Endothelial cell of umbilical vein (primary cell): ENCODE measurements at regions not wholly inside any gene's neighbourhood (a gene's known extent, or its start where the extent isn't known, plus 50 kb on each side); places are given as distances from the start of the nearest gene placed in this dataset.

Experiments
- BruUV-seq: library from RNA; stranded (reverse); fragments of 400-500 nt; replicated peaks from 2 replicates; lab custom pipeline; 2021; lab: Mats Ljungman, UMichigan
- CTCF ChIA-PET: fragments of 300-600, 350-600 bp; sonication (Branson Sonifier 250); formaldehyde crosslinking; loops from one replicate; lab custom pipeline; 2021; ENCODE audit warnings: antibody characterized with exemption, inconsistent platforms; lab: Charles Lee
- POLR2A ChIA-PET: fragments of 300-600, 350-600 bp; sonication (Branson Sonifier 250); formaldehyde crosslinking; loops from one replicate; lab custom pipeline; 2021; ENCODE audit warnings: antibody characterized with exemption, inconsistent platforms; lab: Charles Lee
- DNase-seq: peaks from one replicate; pipeline ENCODE4 v3.0.0-alpha.2; 2011; ENCODE audit warnings: low read depth, low spot score
- FAIRE-seq: peaks from 2 replicates; lab custom pipeline; 2011; peaks lifted over from hg19 to GRCh38; lab: Jason Lieb, UNC
- H2AFZ ChIP-seq: 2 replicates; pipeline ENCODE4 v1.6.0; 2012; ENCODE audit warnings: low read depth, low read length, control low read depth, inconsistent platforms
- H3K27ac ChIP-seq: 2 replicates; pipeline ENCODE4 v1.5.1; 2011; ENCODE audit warnings: low read depth, mild to moderate bottlenecking, control low read depth, low read length, moderate library complexity; ENCODE audit not compliant: insufficient read depth
- H3K27me3 ChIP-seq, 2 experiments: 2 replicates each; pipeline versions ENCODE4 v1.6.0 to v1.6.1; 2011; ENCODE audit warnings: low read length in 2 of 2, mixed read lengths in 1 of 2; ENCODE audit not compliant: control insufficient read depth in 2 of 2, insufficient read depth in 2 of 2
- H3K36me3 ChIP-seq, 2 experiments: 2 replicates in 1 of 2; 3 replicates in 1 of 2; pipeline ENCODE4 v1.5.1; 2011; ENCODE audit warnings: low read length in 2 of 2, mild to moderate bottlenecking in 1 of 2, moderate library complexity in 1 of 2; ENCODE audit not compliant: control insufficient read depth in 2 of 2, insufficient read depth in 2 of 2; ENCODE audit errors: extremely low read depth in 1 of 2
- H3K4me1 ChIP-seq: 3 replicates; pipeline ENCODE4 v1.5.1; 2011; ENCODE audit warnings: mild to moderate bottlenecking, low read length; ENCODE audit not compliant: control insufficient read depth, insufficient read depth; ENCODE audit errors: extremely low read depth
- H3K4me2 ChIP-seq: 2 replicates; pipeline ENCODE4 v1.6.1; 2011; ENCODE audit warnings: low read length, control low read depth, mixed read lengths; ENCODE audit not compliant: insufficient read depth
- H3K4me3 ChIP-seq, 3 experiments: fragments of 200-600 bp in 1 of 3; sonication (generic), shearing (Covaris generic) in 1 of 3; replicated peaks in 1 of 3; 2 replicates each; pipeline ENCODE4 v1.5.1; 2011 to 2016; ENCODE audit warnings: control low read depth in 3 of 3, low read length in 3 of 3, mild to moderate bottlenecking in 2 of 3, inconsistent platforms in 1 of 3, low read depth in 1 of 3, moderate library complexity in 1 of 3; ENCODE audit not compliant: insufficient read depth in 1 of 3
- H3K79me2 ChIP-seq: 2 replicates; pipeline ENCODE4 v1.6.0; 2012; ENCODE audit warnings: low read length, inconsistent platforms; ENCODE audit not compliant: control insufficient read depth, insufficient read depth
- H3K9ac ChIP-seq: replicated peaks from 2 replicates; pipeline ENCODE3; 2011; ENCODE audit warnings: low read length, control low read depth; ENCODE audit not compliant: insufficient read depth; ENCODE audit errors: extremely low read depth
- H3K9me1 ChIP-seq: replicated peaks from 3 replicates; pipeline ENCODE4 v1.6.0; 2011; ENCODE audit warnings: mild to moderate bottlenecking, low read length; ENCODE audit not compliant: control insufficient read depth, insufficient read depth; ENCODE audit errors: extremely low read depth
- H3K9me3 ChIP-seq: replicated peaks from 2 replicates; pipeline ENCODE4 v1.5.1; 2012; ENCODE audit warnings: low read length, inconsistent platforms; ENCODE audit not compliant: control insufficient read depth, insufficient read depth
- H4K20me1 ChIP-seq: replicated peaks from 2 replicates; pipeline ENCODE3; 2011; ENCODE audit warnings: mild to moderate bottlenecking, low read length; ENCODE audit not compliant: control insufficient read depth, insufficient read depth; ENCODE audit errors: extremely low read depth
- EZH2 ChIP-seq: IDR thresholded peaks from 2 replicates; pipeline ENCODE4 v1.6.1; 2012; ENCODE audit warnings: borderline replicate concordance, low read depth, mild to moderate bottlenecking, moderate library complexity, low read length, inconsistent platforms; ENCODE audit not compliant: severe bottlenecking
- FOS ChIP-seq: IDR thresholded peaks from 2 replicates; pipeline ENCODE4 v1.6.1; 2011; ENCODE audit warnings: mild to moderate bottlenecking, low read length, moderate library complexity, borderline replicate concordance; ENCODE audit not compliant: insufficient read depth
- GATA2 ChIP-seq: IDR thresholded peaks from 2 replicates; pipeline ENCODE4 v1.7.0; 2011; ENCODE audit warnings: low read depth, mild to moderate bottlenecking, moderate library complexity, mixed read lengths, low read length; ENCODE audit not compliant: insufficient read length, insufficient read depth
- JUN ChIP-seq: IDR thresholded peaks from 2 replicates; pipeline ENCODE4 v1.6.1; 2011; ENCODE audit warnings: borderline replicate concordance, low read depth; ENCODE audit not compliant: insufficient read length, insufficient read depth
- MYC ChIP-seq: IDR thresholded peaks from one replicate; pipeline ENCODE4 v1.6.1; 2011; ENCODE audit warnings: mild to moderate bottlenecking, low read depth, low read length
- POLR2A ChIP-seq: IDR thresholded peaks from 2 replicates; pipeline ENCODE4 v1.6.1; 2012; ENCODE audit warnings: low read depth, mild to moderate bottlenecking, control low read depth, low read length
- POLR2AphosphoS5 ChIP-seq: IDR thresholded peaks from 2 replicates; pipeline ENCODE4 v1.6.1; 2012; ENCODE audit warnings: low read depth, mild to moderate bottlenecking, control low read depth, low read length, moderate library complexity; ENCODE audit not compliant: insufficient read depth
- dilution Hi-C: fragments of 300-500 bp; cut with MboI; formaldehyde crosslinking; loops from one replicate; pipeline ENCODE4 v1.15.0; 2019; ENCODE audit warnings: low sequenced_read_pairs; ENCODE audit not compliant: extremely low pct_ligation_motif_present
- intact Hi-C: fragments of 100-400 bp; cut with micrococcal nuclease; formaldehyde crosslinking; loops from one replicate; pipeline ENCODE4 v1.10.0; 2022
- TF ChIP-seq, protein P1 (sequence below): IDR thresholded peaks from 2 replicates; pipeline ENCODE4 v1.6.1; 2011; ENCODE audit not compliant: insufficient read depth, insufficient read length
- TF ChIP-seq, protein P2 (sequence below), 2 donors: IDR thresholded peaks; 1 replicate in 1 of 2; 2 replicates in 1 of 2; pipeline ENCODE4 v1.5.1; 2011; ENCODE audit warnings: low read length in 2 of 2, mild to moderate bottlenecking in 2 of 2, moderate library complexity in 2 of 2, control low read depth in 1 of 2, inconsistent platforms in 1 of 2, low read depth in 1 of 2; ENCODE audit not compliant: insufficient read depth in 1 of 2; ENCODE audit errors: extremely low read depth in 1 of 2

DNA sequence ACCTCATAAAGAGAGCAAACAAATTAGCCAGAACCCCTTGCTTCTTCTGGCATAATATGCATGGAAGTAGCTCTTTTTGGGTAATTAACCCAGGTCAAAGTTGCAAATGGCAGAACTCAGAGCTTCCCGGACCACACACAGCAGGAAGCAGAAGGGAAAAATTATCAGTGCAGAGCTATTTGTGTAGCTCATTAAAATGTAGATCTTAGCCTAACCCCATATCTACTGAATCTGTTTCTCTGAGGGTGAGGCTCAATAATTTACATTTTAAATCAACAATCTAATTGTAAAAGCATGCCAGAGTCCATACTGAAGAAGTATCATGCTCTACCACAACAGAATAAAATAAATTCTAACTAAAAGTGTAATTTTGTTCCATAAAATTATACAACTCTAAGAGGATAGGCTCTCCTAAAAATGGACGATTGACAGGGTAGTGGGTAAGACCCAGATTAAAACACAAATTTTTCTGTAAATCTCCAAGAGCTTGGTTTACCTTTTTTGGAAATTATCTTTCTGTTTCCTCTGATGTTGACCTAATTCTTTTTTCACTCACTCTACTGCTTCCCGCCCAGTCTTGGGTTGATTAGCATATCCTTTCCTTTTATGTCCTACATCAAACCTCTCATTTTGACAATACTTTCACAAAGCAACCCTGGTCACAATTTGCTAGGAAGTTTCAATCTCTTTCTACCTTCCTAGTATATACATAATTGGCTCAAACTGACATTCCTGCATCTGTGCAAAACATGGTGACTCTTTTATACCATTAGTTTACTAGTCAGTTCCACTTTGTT is 213.3 kb upstream of the SLC16A7 start:
- Histone ChIP-seq H3K4me3 (no peak overlapping the region), H2AFZ (no peak overlapping the region), H3K4me1 (no peaks in the 10 kb centered on the region), H3K9me1 (no peaks in the 10 kb centered on the region), H3K36me3 (no peaks in the 10 kb centered on the region), H3K79me2 (no peaks in the 10 kb centered on the region), H3K27ac (no peak overlapping the region), H4K20me1 (no peaks in the 10 kb centered on the region), H3K27me3 (no peaks in the 10 kb centered on the region), H3K9ac (no peak overlapping the region), H3K4me2 (no peak overlapping the region), H3K9me3 (no peaks in the 10 kb centered on the region)
- ChIA-PET CTCF (interaction anchor here (0.8 to 1.0 kb wide), 2 partner anchors 10 to 15 kb away, joined by 3 read pairs; no protein-coding TSS in a partner anchor), POLR2A (no interaction called here)
- no peak for DNase-seq
- no TSS peak for BruUV-seq
- no peak for FAIRE-seq
- TF ChIP-seq, protein P1, sequence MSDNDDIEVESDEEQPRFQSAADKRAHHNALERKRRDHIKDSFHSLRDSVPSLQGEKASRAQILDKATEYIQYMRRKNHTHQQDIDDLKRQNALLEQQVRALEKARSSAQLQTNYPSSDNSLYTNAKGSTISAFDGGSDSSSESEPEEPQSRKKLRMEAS: no peak
- TF ChIP-seq, protein P2, sequence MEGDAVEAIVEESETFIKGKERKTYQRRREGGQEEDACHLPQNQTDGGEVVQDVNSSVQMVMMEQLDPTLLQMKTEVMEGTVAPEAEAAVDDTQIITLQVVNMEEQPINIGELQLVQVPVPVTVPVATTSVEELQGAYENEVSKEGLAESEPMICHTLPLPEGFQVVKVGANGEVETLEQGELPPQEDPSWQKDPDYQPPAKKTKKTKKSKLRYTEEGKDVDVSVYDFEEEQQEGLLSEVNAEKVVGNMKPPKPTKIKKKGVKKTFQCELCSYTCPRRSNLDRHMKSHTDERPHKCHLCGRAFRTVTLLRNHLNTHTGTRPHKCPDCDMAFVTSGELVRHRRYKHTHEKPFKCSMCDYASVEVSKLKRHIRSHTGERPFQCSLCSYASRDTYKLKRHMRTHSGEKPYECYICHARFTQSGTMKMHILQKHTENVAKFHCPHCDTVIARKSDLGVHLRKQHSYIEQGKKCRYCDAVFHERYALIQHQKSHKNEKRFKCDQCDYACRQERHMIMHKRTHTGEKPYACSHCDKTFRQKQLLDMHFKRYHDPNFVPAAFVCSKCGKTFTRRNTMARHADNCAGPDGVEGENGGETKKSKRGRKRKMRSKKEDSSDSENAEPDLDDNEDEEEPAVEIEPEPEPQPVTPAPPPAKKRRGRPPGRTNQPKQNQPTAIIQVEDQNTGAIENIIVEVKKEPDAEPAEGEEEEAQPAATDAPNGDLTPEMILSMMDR (IDR thresholded peaks at IDR 0.05; ENCODE audit: extremely low read depth in 1 of 2, insufficient read depth in 1 of 2, low read depth in 1 of 2, low read length in 2 of 2): no peak
- intact Hi-C loops: no loop called here
- dilution Hi-C loops: no loop called here

DNA sequence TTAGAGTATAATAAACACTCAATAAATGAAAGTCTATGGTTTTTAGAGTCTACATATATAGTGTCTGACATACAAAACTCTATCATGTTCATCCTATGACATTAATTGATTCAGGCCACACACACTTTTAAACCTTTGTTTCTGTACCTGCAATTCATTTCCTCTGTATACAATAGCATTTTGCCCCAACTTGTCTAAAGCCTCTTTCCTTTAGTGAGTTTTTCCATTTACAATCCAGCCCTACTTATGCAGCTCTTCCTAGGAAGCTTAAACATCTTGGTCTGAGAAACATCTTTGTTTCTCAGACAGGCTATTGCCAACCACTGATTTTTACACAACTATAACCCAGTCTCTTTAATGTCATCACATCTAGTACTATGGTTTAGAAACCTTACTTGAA is 214.7 kb upstream of the SLC16A7 start:
- H4K20me1 ChIP-seq: no peaks in the 10 kb centered on the region
- H3K4me1 ChIP-seq: no peaks in the 10 kb centered on the region
- H2AFZ ChIP-seq: no peak overlapping the region
- H3K27me3 ChIP-seq: no peaks in the 10 kb centered on the region
- DNase-seq (no peak), FAIRE-seq (no peak)
- dilution Hi-C loops: no loop called here
- H3K9me3 ChIP-seq: no peaks in the 10 kb centered on the region
- H3K79me2 ChIP-seq: no peaks in the 10 kb centered on the region
- intact Hi-C loops: no loop called here
- CTCF ChIA-PET: interaction anchor here (2.5 kb wide), 1 partner anchor 23 kb away, joined by 7 read pairs; no protein-coding TSS in a partner anchor
- POLR2A ChIA-PET: no interaction called here
- H3K9me1 ChIP-seq: no peaks in the 10 kb centered on the region
- BruUV-seq: no TSS peak
- no peaks in the 10 kb centered on the region for H3K36me3 ChIP-seq
- no peak overlapping the region for H3K27ac ChIP-seq
- H3K4me2 ChIP-seq: no peak overlapping the region
- TF ChIP-seq JUN: no peak
- TF ChIP-seq POLR2AphosphoS5: no peak
- TF ChIP-seq GATA2: no peak
- TF ChIP-seq MYC: no peak
- TF ChIP-seq POLR2A: no peak
- TF ChIP-seq, protein P1: no peak
- no peak for TF ChIP-seq FOS
- TF ChIP-seq, protein P2 (IDR thresholded peaks at IDR 0.05; ENCODE audit: extremely low read depth in 1 of 2, insufficient read depth in 1 of 2, low read depth in 1 of 2, low read length in 2 of 2): no peak
- no peak for TF ChIP-seq EZH2
- no peak overlapping the region for H3K4me3 ChIP-seq
- H3K9ac ChIP-seq: no peak overlapping the region
